Amniotic epithelial cell (primary cell): ENCODE measurements at regions not wholly inside any gene's neighbourhood (a gene's known extent, or its start where the extent isn't known, plus 50 kb on each side); places are given as distances from the start of the nearest gene placed in this dataset.
"Not testable (repeated sequence)": the region's sequence is repeated elsewhere in the genome, so short reads cannot be mapped to it uniquely, and the experiment has no call there.

ENCODE experiments used
- DNase-seq: peaks from one replicate; pipeline ENCODE4 v3.0.0-alpha.2; 2010; ENCODE audit warnings: low read depth

DNA sequence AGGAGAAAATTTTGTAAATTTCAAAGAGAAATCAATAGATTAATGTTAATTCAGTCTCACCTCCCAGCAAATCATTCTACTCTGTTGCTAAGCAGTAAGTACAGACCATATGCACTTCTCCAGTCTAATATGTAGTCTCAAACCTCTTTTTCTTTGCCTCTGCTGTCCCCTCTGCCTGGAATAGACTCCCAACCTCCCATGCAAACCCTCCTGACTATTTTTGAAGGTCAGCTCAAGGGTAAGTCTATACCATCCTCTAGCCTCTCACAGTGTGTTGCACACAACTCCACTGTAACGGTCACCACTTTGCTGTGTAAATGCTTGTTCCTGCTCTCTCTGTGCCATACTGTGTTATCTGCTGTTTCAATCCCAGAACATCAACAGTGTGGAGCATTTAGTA is 94.5 kb upstream of the TRIM77 start:
- DNase-seq = not testable (repeated sequence)

DNA sequence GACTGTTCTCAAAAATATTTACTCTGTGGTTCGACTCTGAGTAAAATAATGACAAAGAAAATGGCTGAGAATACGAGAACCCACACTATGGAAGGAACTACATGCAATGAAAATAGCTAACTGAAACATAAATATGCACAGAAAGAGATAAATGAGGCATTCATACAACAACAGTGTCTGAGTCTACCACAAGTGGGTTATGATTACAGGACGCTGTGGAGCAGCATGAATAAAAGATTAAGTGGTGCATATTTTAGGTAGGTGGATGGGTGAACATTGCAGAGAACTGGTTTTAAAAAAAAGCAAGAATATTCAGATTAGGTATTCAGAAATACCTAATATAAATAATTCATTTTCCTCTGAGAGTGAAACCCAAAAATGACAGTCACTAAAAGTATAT is 93.9 kb upstream of the TRIM77 start:
- not testable (repeated sequence) for DNase-seq

DNA sequence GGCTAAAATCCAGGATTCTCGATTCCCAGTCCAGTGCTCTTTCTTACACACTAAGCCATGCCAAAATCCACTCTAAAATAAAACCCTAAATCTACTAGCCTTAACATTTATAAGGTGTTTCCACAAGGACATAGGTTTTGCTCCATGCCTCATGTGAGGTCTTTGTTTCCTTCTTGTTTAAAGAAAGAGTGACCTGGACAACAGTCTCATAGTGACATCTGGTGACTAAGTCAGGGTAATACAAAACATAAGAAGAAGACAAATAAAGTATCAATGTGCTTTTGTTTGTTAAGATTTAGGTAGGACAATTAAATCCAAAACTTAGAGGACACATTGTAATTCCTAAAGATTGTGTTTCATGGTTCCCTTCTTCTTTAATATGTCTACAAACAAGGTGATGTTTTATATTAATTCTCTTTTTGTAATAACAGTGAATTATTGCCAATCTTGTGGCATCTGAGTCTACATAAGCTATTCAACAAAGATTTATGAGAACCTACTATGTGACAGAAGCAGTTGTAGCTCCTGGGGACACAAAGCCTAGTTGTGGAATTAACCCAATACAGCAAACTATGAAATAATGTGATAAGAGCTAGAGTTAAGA is 93.0 kb upstream of the TRIM77 start:
- peak; percentile 8 for DNase-seq

DNA sequence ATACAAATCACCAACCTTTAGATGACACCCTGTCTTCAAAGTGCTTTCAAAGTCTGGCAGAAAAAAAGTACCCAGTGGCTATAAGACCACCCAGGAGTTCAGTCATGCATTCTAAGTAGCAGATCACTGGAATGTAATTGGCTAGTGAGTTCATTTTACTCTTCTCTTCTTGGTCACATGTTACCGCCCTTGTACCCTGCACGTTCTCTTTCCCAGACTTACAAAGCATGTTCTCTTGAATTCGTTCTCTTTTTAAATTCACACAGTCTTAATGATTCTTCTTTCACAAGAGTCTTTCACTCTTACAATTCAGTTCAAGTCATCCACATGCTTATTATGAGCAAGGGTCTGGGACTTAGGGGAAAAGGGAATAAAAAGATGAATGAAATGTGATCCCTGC is 89.4 kb upstream of the TRIM77 start:
- DNase-seq = not testable (repeated sequence)

DNA sequence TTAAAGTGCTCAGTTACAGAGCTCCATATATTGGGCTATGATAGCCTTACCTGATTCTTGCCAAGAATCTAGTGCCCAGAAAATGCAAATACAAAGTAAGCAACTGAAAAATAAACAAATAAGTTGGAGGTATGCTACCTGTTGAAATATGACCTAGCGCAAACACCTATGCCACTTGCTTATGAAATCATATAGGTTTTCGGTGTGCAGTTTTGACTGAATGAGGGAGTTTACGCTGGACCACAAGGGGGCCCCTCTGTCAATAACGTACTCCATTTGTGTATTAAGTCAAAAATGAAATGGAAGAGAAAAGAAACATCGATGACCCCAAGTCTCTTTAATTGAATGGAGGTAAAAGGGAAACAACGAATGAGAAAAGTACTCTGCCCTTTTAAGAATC is 84.9 kb upstream of the TRIM77 start:
- DNase-seq = no peak

DNA sequence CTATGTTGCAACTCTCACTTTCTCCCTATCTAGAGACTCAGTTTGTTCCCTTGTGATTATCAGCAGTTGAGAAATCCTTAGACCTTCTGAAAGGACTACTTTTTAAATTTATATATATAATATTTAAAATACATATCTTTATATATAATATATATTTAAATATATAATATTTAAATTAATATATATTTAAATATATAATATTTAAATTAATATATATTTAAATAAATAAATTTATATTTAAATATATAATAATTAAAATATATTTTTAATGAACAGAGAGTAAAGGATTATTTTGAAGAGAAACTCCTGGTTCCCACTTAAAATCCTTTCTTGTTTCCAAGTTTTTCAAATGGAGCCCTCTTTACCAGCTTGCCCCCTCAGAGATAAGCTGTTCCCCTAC is 83.7 kb upstream of the TRIM77 start:
- peak; percentile 47 for DNase-seq

DNA sequence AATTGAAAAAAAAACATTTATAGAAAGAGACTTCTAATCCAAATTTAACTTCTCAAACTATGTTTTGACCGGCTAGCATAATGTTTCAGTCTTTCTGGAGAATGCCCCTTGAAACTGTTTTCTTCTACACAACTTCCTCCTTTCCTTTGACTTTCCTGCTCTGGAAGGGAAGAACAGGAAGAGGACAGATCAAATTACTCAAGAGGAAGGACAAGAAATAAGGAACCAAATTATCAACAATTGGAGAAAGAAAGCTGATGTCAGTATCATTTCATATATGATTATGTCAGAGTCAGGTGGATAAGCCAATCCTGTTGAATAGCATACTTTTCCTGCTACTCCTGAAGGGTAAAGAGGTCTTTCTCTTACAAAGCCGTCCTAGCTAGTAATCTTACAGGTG is 83.2 kb upstream of the TRIM77 start:
- DNase-seq = not testable (repeated sequence)

DNA sequence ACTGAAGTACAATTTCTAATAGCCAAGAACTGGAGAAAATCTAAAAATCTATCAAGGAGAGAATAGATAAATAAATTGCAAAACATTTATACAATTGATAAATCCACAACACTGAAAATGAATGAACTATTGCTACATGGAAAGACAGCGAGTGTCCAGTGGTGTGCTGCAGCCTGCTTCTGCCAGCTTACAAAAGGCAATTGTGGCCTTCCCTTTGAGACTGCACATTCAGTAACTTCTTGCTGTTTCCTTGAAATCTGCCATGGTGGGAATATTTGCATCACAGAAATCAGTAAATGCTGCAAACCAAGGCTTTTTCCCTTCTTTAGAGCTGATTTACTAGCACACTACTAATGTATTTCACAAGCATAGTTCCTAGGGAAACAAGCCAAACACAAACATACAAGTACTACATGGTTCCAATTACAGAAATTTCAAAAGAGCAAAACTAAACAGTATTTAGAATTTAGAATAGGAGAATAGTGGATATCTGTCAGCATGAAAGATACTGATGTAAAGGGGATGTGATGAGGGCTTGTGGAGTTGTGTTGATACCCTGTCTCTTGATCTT is 76.9 kb upstream of the TRIM77 start:
- DNase-seq = no peak

DNA sequence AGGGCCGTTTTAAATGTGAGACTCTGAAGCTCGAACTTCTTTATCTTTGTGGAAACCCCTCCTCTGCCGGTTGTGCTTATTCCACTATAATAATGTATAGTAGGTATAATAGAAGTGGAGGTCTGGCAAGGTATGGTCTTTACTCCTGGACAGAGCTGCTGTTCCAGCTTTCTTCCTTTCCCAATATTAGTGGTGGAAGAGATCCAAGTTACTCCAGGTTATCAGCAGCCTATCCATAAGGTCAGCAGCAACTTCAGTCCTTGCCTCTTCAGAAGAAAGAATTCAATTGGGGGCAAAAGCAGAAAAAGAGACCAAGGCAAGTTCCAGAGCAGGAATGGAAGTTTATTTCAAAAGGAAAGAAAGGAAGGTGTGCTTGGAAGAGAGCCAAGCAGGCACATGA is 69.3 kb upstream of the TRIM77 start:
- not testable (repeated sequence) for DNase-seq

DNA sequence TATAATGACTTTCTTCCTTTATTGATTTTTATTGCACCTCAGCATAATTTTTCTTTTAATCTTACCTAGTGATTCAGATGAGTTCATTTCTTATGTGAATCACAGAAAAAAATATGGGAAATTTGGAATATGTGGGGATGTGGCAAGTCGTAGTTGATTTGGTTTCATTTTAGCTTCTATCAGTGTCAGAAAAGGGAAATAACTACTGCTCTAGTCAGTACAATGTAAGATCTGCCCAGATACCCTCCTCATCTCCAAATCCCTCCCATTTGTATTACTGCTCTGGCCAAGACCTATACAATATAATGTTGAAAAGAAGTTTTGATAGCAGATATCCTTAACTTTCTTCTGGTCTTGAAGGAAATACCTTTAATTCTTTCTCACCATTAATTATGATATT is 61.9 kb upstream of the TRIM77 start:
- DNase-seq = not testable (repeated sequence)

DNA sequence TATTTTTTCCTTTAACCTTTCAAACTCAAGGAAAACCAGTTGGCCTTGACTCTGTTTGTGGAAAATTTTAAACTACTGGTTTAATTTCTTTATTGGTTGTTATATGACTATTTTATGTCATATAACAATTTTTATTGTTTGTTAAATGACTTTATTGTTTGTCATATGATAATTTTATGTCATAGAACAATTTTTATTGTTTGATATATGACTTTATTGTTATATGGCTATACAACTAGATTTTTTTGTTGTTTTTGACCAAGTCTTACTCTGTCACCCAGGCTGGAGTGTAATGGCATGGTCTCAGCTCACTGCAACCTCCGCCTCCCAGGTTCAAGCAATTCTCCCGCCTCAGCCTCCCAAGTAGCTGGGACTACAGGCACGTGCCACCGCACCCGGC is 61.1 kb upstream of the TRIM77 start:
- DNase-seq = not testable (repeated sequence)

DNA sequence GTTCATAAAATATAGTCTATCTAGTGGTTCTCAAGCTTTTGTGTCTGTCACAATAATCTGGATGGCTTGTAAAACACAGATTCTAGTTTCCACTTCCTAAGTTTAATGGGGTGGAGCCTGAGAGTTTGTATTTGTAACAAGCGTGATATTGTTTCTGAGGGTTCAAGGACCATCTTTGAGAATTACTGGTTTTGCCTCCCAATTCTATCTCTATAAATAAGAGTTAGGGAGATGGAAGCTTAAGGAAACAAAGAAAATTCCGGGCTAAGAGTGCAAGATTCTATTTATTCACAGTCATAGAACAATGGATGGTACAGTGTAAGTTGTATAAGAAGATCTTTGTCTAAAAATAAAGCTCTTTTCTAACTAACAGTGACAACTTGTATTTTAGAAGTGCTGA is 55.4 kb upstream of the TRIM77 start:
- not testable (repeated sequence) for DNase-seq

DNA sequence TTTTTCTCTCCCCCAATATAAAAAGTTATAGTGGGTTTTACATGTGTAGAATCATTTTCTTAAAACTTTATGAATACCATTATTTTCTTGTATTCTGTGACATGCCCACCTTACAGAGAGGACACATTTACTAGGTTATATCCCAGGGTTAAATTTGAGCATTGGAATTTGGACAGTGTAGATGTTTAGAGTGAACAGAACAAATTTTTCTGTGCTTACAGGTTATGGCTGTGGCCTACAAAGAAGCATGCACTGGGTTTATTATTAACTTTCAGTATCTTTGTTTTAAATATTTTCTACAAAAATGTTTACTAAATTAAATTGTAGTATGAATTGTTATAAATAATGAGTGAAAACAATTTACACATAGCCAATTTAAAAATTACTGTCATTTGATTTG is 51.3 kb upstream of the TRIM77 start:
- DNase-seq = not testable (repeated sequence)

DNA sequence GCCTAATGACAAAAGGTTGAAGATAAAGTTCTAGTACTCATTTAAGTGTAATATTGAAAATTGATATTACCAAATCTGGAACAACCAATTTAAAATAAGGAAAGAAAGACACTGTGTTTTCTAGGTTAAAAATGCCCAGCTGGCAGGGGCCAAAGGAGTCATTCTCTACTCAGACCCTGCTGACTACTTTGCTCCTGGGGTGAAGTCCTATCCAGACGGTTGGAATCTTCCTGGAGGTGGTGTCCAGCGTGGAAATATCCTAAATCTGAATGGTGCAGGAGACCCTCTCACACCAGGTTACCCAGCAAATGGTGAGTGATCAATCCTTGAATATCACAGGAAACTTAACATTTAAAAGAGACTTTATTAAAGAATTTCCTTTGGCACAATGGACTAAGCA is 50.7 kb upstream of the TRIM77 start:
- not testable (repeated sequence) for DNase-seq

DNA sequence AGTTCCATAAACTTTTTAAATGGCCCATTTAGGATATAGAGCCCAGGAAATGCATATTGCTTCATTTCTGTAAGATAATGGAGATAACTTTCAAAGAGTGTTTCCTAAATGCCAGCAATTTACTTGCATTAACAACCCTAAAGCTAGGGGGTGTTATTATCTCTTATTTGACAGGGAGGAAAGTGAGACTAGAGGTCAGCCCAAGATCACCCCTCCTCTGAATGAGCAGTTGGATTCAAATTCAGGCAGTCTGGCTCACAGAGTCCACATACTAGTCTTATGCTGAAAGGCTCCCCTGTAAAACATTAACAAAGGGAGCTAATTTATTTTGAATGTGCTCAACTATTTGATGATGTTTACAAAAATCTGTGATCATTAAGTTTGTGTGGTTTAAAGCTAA is 49.9 kb upstream of the TRIM77 start:
- DNase-seq = no peak
